ENCODE measurements at regions not wholly inside any gene's neighbourhood (a gene's known extent, or its start where the extent isn't known, plus 50 kb on each side); places are given as distances from the start of the nearest gene placed in this dataset.

- no peak overlapping the region for H3K4me3 ChIP-seq (ENCODE audit: low read depth, low read length)
- TF ChIP-seq CTCF (IDR thresholded peaks at IDR 0.05; ENCODE audit: low read depth, low read length, missing control alignments): no peak
- no peak for DNase-seq (ENCODE audit: low read depth)
Measured at GRCh38 chr4:187480146-187481145, 515.1 kb upstream of the ZFP42 start.

- no peak for TF ChIP-seq CTCF (IDR thresholded peaks at IDR 0.05; ENCODE audit: low read depth, low read length, missing control alignments)
- DNase-seq (ENCODE audit: low read depth): no peak
Measured at GRCh38 chr4:187484186-187484585, 511.4 kb upstream of the ZFP42 start.

GRCh38 chr4:187485676-187486075 is 509.9 kb upstream of the ZFP42 start:
- TF ChIP-seq CTCF (IDR thresholded peaks at IDR 0.05; ENCODE audit: low read depth, low read length, missing control alignments): no peak
- DNase-seq (ENCODE audit: low read depth): no peak
- no peak overlapping the region for H3K4me3 ChIP-seq (ENCODE audit: low read depth, low read length)

More at GRCh38 chr4:187484186-187484585, 511.4 kb upstream of the ZFP42 start:
- no peak overlapping the region for H3K4me3 ChIP-seq (ENCODE audit: low read depth, low read length)

GRCh38 chr4:187491286-187491685 is 504.3 kb upstream of the ZFP42 start:
- no peak overlapping the region for H3K4me3 ChIP-seq (ENCODE audit: low read depth, low read length)
- DNase-seq (ENCODE audit: low read depth): no peak
- TF ChIP-seq CTCF (IDR thresholded peaks at IDR 0.05; ENCODE audit: low read depth, low read length, missing control alignments): no peak

GRCh38 chr4:187491959-187492358 is 503.6 kb upstream of the ZFP42 start:
- no peak for DNase-seq (ENCODE audit: low read depth)
- H3K4me3 ChIP-seq (ENCODE audit: low read depth, low read length): no peak overlapping the region
- no peak for TF ChIP-seq CTCF (IDR thresholded peaks at IDR 0.05; ENCODE audit: low read depth, low read length, missing control alignments)

- H3K4me3 ChIP-seq (ENCODE audit: low read depth, low read length): no peak overlapping the region
- no peak for DNase-seq (ENCODE audit: low read depth)
- no peak for TF ChIP-seq CTCF (IDR thresholded peaks at IDR 0.05; ENCODE audit: low read depth, low read length, missing control alignments)
Measured at GRCh38 chr4:187493661-187494060, 501.9 kb upstream of the ZFP42 start.
